HCT116 (cell line): ENCODE measurements at regions not wholly inside any gene's neighbourhood (a gene's known extent, or its start where the extent isn't known, plus 50 kb on each side); places are given as distances from the start of the nearest gene placed in this dataset.

ENCODE experiments used
- ATAC-seq: fragments of 200-7000 bp; cut with Tn5 transposase; 2 replicates; pipeline ENCODE4 v1.9.1; 2020; ENCODE audit warnings: mild to moderate bottlenecking, moderate library complexity
- BruUV-seq: library from RNA; stranded (reverse); fragments of 400-500 nt; replicated peaks from 2 replicates; lab custom pipeline; 2021; lab: Mats Ljungman, UMichigan
- CTCF ChIA-PET: fragments of 300-600 bp; sonication (Branson Sonifier 250); formaldehyde crosslinking; loops from one replicate; lab custom pipeline; 2021; ENCODE audit warnings: antibody characterized with exemption; lab: Charles Lee
- POLR2A ChIA-PET: fragments of 300-600, 350-600 bp; sonication (Branson Sonifier 250); formaldehyde crosslinking; loops from one replicate; lab custom pipeline; 2021; ENCODE audit warnings: antibody characterized with exemption; lab: Charles Lee
- RAD21 ChIA-PET, 2 experiments: fragments of 300-600 bp; sonication (Branson Sonifier 250); formaldehyde crosslinking; loops; one replicate each; lab custom pipeline; 2023; ENCODE audit warnings: low total read pairs in 2 of 2; ENCODE audit not compliant: uncharacterized antibody in 2 of 2, unreplicated experiment in 2 of 2, low non-redundant PET in 1 of 2; lab: Charles Lee
- DNase-seq: peaks from one replicate; pipeline ENCODE4 v3.0.0-alpha.2; 2010; ENCODE audit warnings: low read depth, low spot score
- H2AFZ ChIP-seq: fragments of 200-600 bp; shearing (Covaris generic), sonication (generic); 2 replicates; pipeline ENCODE4 v1.6.1; 2017; ENCODE audit warnings: low read depth, mixed run types, mixed read lengths, antibody characterized with exemption, low read length; ENCODE audit not compliant: poor library complexity, severe bottlenecking
- H3K27ac ChIP-seq: 2 replicates; pipeline ENCODE4 v1.5.1; 2012; ENCODE audit warnings: low read depth, low read length
- H3K27me3 ChIP-seq: fragments of 200-600 bp; sonication (generic); 2 replicates; pipeline ENCODE4 v1.6.1; 2016; ENCODE audit warnings: mixed run types, low read length, mixed read lengths; ENCODE audit not compliant: insufficient read depth
- H3K36me3 ChIP-seq, 2 experiments: fragments of 200-500 bp in 1 of 2; fragments of 200-600 bp in 1 of 2; sonication (Bioruptor generic) in 1 of 2; sonication (generic) in 1 of 2; 2 replicates each; pipeline versions ENCODE4 v1.5.1 to v1.6.1; 2014 to 2016; ENCODE audit warnings: low read length in 2 of 2, inconsistent platforms in 1 of 2, mixed read lengths in 1 of 2, mixed run types in 1 of 2; ENCODE audit not compliant: insufficient read depth in 2 of 2, control insufficient read depth in 1 of 2
- H3K4me1 ChIP-seq, 2 experiments: fragments of 200-600 bp in 1 of 2; sonication (generic) in 1 of 2; 2 replicates each; pipeline versions ENCODE4 v1.5.1 to v1.6.1; 2012 to 2017; ENCODE audit warnings: low read length in 2 of 2, inconsistent platforms in 1 of 2, mild to moderate bottlenecking in 1 of 2, mixed read lengths in 1 of 2, mixed run types in 1 of 2, moderate library complexity in 1 of 2; ENCODE audit not compliant: insufficient read depth in 2 of 2, control insufficient read depth in 1 of 2
- H3K4me2 ChIP-seq: fragments of 200-600 bp; sonication (generic); 2 replicates; pipeline ENCODE4 v1.6.1; 2017; ENCODE audit warnings: mixed run types, low read length, mixed read lengths
- H3K4me3 ChIP-seq, 2 experiments: fragments of 200-600 bp in 1 of 2; sonication (generic) in 1 of 2; replicated peaks in 1 of 2; 2 replicates each; pipeline ENCODE4 v1.5.1; 2011 to 2016; ENCODE audit warnings: low read length in 2 of 2, control low read depth in 1 of 2, low read depth in 1 of 2, mild to moderate bottlenecking in 1 of 2, mixed read lengths in 1 of 2, mixed run types in 1 of 2
- H3K79me2 ChIP-seq: fragments of 200-600 bp; sonication (generic); 2 replicates; pipeline ENCODE4 v1.6.1; 2017; ENCODE audit warnings: mild to moderate bottlenecking, mixed run types, low read length, moderate library complexity, mixed read lengths; ENCODE audit not compliant: insufficient read depth
- H3K9ac ChIP-seq: fragments of 200-600 bp; sonication (generic); 2 replicates; pipeline ENCODE4 v1.6.1; 2016; ENCODE audit warnings: low read length, mixed read lengths
- H3K9me2 ChIP-seq: fragments of 200-600 bp; sonication (generic), shearing (Covaris generic); 2 replicates; pipeline ENCODE4 v1.6.1; 2017; ENCODE audit warnings: mixed run types, mild to moderate bottlenecking, moderate library complexity; ENCODE audit not compliant: insufficient read depth
- H3K9me3 ChIP-seq, 2 experiments: fragments of 200-500 bp in 1 of 2; fragments of 200-600 bp in 1 of 2; sonication (Bioruptor generic) in 1 of 2; sonication (generic) in 1 of 2; 2 replicates each; pipeline ENCODE4 v1.6.1; 2014 to 2017; ENCODE audit warnings: low read length in 2 of 2, mixed read lengths in 2 of 2, inconsistent platforms in 1 of 2, low read depth in 1 of 2, mild to moderate bottlenecking in 1 of 2, mixed run types in 1 of 2, moderate library complexity in 1 of 2; ENCODE audit not compliant: control insufficient read depth in 1 of 2, insufficient read depth in 1 of 2
- H4K20me1 ChIP-seq: fragments of 200-600 bp; sonication (generic), shearing (Covaris generic); 2 replicates; pipeline ENCODE4 v1.6.1; 2017; ENCODE audit warnings: mixed run types, mild to moderate bottlenecking, moderate library complexity; ENCODE audit not compliant: insufficient read depth
- EZH2 ChIP-seq: fragments of 200-600 bp; sonication (generic); IDR thresholded peaks from 2 replicates; pipeline ENCODE4 v1.6.1; 2017; ENCODE audit warnings: antibody characterized with exemption, mixed run types
- EZH2phosphoT487 ChIP-seq: fragments of 200-600 bp; IDR thresholded peaks from 2 replicates; pipeline ENCODE4 v1.6.1; 2018; ENCODE audit warnings: antibody characterized with exemption, borderline replicate concordance
- POLR2A ChIP-seq: IDR thresholded peaks from 2 replicates; pipeline ENCODE4 v1.7.0; 2011; ENCODE audit warnings: borderline replicate concordance; ENCODE audit not compliant: insufficient read depth, insufficient read length; ENCODE audit errors: extremely low read depth
- TCF7L2 ChIP-seq: IDR thresholded peaks from 2 replicates; pipeline ENCODE4 v1.7.0; 2011; ENCODE audit warnings: borderline replicate concordance, inconsistent platforms; ENCODE audit not compliant: insufficient read depth, insufficient read length; ENCODE audit errors: extremely low read depth
- ZFX ChIP-seq: fragments of 450-650 bp; IDR thresholded peaks from 2 replicates; pipeline ENCODE4 v1.6.1; 2017
- intact Hi-C: fragments of 100-400 bp; cut with micrococcal nuclease; formaldehyde crosslinking; loops from 2 replicates; pipeline ENCODE4 v1.10.0; 2022
- TF ChIP-seq, protein P1 (sequence below): IDR thresholded peaks from 2 replicates; pipeline ENCODE4 v1.6.1; 2012; ENCODE audit warnings: low read depth
- TF ChIP-seq, protein P2 (sequence below): IDR thresholded peaks from 2 replicates; pipeline ENCODE4 v1.6.1; 2011; ENCODE audit warnings: mild to moderate bottlenecking, low read length, moderate library complexity; ENCODE audit not compliant: insufficient replicate concordance; ENCODE audit errors: extremely low read depth

DNA sequence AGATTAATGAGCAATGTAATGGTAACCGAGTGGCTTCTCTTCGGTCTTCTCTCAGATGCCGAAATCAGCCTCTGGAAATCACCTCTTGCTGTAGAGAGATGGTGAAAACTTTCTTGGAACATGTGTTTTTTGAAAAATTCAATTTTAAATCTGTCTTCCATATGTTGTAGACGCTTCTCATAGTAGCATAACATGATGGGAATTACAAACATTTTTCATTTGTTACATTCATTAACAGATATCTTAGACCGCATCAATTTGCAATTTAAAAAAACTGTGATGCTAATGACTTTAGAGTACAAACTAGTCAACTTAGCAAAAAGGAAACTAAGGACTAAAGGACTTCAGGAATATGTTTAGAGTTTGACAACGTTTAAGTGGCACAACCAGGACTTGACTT lies 275.2 kb downstream of the ASXL3 start:
- no peaks in the 10 kb centered on the region for H3K9me2 ChIP-seq
- peaks cover 20 to 30% of the 10 kb centered on the region in 2 experiments; a peak in 2 of 4 replicates for H3K9me3 ChIP-seq
- no peak overlapping the region for H2AFZ ChIP-seq
- no peaks in the 10 kb centered on the region for H3K4me1 ChIP-seq
- intact Hi-C loops = no loop called here
- TF ChIP-seq POLR2A = no peak
- no peak for TF ChIP-seq ZFX
- no peak for TF ChIP-seq TCF7L2
- TF ChIP-seq, protein P1, sequence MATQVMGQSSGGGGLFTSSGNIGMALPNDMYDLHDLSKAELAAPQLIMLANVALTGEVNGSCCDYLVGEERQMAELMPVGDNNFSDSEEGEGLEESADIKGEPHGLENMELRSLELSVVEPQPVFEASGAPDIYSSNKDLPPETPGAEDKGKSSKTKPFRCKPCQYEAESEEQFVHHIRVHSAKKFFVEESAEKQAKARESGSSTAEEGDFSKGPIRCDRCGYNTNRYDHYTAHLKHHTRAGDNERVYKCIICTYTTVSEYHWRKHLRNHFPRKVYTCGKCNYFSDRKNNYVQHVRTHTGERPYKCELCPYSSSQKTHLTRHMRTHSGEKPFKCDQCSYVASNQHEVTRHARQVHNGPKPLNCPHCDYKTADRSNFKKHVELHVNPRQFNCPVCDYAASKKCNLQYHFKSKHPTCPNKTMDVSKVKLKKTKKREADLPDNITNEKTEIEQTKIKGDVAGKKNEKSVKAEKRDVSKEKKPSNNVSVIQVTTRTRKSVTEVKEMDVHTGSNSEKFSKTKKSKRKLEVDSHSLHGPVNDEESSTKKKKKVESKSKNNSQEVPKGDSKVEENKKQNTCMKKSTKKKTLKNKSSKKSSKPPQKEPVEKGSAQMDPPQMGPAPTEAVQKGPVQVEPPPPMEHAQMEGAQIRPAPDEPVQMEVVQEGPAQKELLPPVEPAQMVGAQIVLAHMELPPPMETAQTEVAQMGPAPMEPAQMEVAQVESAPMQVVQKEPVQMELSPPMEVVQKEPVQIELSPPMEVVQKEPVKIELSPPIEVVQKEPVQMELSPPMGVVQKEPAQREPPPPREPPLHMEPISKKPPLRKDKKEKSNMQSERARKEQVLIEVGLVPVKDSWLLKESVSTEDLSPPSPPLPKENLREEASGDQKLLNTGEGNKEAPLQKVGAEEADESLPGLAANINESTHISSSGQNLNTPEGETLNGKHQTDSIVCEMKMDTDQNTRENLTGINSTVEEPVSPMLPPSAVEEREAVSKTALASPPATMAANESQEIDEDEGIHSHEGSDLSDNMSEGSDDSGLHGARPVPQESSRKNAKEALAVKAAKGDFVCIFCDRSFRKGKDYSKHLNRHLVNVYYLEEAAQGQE = no peak
- no peak for TF ChIP-seq EZH2phosphoT487
- no peak for TF ChIP-seq EZH2
- TF ChIP-seq, protein P2, sequence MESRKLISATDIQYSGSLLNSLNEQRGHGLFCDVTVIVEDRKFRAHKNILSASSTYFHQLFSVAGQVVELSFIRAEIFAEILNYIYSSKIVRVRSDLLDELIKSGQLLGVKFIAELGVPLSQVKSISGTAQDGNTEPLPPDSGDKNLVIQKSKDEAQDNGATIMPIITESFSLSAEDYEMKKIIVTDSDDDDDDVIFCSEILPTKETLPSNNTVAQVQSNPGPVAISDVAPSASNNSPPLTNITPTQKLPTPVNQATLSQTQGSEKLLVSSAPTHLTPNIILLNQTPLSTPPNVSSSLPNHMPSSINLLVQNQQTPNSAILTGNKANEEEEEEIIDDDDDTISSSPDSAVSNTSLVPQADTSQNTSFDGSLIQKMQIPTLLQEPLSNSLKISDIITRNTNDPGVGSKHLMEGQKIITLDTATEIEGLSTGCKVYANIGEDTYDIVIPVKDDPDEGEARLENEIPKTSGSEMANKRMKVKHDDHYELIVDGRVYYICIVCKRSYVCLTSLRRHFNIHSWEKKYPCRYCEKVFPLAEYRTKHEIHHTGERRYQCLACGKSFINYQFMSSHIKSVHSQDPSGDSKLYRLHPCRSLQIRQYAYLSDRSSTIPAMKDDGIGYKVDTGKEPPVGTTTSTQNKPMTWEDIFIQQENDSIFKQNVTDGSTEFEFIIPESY = no peak
- H3K27ac ChIP-seq = no peak overlapping the region
- ChIA-PET RAD21 (no interaction called here), CTCF (no interaction called here), POLR2A (no interaction called here)
- ATAC-seq (no peak), DNase-seq (no peak)
- H3K4me3 ChIP-seq = no peak overlapping the region
- H3K79me2 ChIP-seq = no peaks in the 10 kb centered on the region
- H3K36me3 ChIP-seq = no peaks in the 10 kb centered on the region
- BruUV-seq = no TSS peak
- H3K4me2 ChIP-seq = no peak overlapping the region
- H3K27me3 ChIP-seq = no peaks in the 10 kb centered on the region
- no peaks in the 10 kb centered on the region for H4K20me1 ChIP-seq
- no peak overlapping the region for H3K9ac ChIP-seq
